Erythroblast (primary cell): ENCODE measurements at regions not wholly inside any gene's neighbourhood (a gene's known extent, or its start where the extent isn't known, plus 50 kb on each side); places are given as distances from the start of the nearest gene placed in this dataset.

Source experiments
- DNase-seq, 2 experiments: peaks; one replicate each; lab custom pipeline; 2025; lab: John Stamatoyannopoulos, UW
- GATA1 ChIP-seq: IDR thresholded peaks from 2 replicates; pipeline ENCODE4 v1.6.1; 2011; ENCODE audit warnings: low read depth, mild to moderate bottlenecking, control low read depth, low read length, moderate library complexity
- POLR2A ChIP-seq: IDR thresholded peaks from 2 replicates; pipeline ENCODE4 v1.6.1; 2011; ENCODE audit warnings: mild to moderate bottlenecking, low read length

DNA sequence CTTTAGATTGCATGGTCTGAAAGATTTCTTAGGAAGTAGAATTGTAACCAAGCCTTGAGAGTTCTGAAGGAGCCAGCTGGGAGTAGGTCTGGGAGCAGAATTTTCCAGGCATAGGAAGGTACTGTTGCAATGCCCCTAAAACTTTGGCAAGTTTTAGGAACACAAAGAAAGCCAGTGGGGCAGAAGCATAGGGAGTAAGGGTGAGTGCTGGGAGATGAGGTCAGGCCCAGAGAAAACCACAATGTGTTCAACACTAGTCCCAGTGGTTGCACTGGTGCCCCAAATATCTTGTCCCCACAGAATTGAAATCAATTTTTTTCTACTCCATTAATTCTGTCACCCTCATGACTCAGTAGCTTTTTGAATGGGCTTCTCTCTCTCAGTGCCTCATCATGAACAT lies 120.7 kb upstream of the GALNT15 start:
- no peak for DNase-seq
- no peak for TF ChIP-seq POLR2A
- no peak for TF ChIP-seq GATA1

DNA sequence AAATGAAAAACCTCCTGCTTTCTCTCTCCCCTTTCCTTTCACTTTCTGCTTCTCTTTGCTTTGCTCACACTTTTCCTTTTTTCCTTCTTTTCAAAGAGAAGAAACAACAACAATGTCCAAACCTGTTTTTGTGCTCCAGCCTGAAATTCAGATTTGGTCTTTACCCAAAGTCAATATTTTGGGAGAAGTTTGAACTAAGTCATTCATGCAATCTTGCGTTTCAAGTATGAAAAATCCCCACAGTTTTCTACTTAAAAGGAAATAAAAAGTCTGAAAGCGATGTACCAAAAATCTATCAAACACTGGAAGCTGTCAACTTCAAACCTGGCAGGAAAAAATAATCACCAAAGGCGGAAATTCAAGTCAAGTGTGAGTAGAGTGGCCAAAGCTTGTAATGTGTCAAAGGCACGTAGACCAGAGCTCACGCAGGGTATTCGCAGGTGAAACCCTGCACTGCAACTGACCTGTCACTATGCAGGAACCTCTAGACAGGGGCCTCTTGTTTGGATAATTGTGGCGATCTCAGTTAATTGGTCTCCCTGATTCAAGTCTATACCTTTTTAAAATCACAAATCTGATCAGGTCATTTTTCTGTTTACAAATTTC lies 118.8 kb upstream of the GALNT15 start:
- DNase-seq: no peak
- TF ChIP-seq POLR2A: no peak
- TF ChIP-seq GATA1: no peak

DNA sequence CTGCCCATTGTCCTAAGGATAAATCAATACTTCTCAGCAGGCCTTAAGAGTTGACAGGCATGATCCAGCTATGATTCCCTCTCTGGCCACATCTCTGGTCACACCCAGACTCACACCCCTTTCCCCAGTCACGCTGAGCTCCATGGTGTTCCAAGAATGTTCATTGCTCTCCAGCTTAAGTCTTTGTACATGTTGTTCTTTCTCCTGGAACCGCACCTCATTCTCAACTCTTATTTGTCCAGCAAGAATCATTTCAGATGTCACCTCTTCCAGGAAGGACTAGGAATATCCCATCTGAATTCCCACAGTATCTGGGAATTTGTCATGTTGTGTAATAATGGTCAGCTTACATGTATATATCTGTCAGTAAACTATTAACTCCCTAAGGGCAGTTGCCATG lies 118.3 kb upstream of the GALNT15 start:
- TF ChIP-seq POLR2A: no peak
- no peak for TF ChIP-seq GATA1
- no peak for DNase-seq

DNA sequence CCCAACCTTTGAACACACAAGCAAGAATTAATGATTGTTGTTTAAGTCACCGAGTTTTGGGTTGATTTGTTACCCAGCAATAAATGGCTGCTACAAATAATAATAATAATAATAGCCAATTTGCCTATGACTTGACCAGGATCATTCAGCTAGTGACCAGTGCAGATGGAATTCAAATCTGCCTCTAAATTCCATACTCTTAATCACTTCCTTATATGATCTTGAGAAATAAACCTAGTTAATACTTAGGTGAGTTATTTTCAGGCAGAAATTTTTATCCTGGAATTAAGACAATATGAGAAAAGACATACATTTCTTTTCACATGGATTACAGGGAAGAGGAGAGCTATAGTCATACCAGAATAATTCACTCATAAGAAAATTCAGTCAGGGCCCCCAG lies 116.0 kb upstream of the GALNT15 start:
- TF ChIP-seq GATA1: no peak
- TF ChIP-seq POLR2A: no peak
- no peak for DNase-seq

DNA sequence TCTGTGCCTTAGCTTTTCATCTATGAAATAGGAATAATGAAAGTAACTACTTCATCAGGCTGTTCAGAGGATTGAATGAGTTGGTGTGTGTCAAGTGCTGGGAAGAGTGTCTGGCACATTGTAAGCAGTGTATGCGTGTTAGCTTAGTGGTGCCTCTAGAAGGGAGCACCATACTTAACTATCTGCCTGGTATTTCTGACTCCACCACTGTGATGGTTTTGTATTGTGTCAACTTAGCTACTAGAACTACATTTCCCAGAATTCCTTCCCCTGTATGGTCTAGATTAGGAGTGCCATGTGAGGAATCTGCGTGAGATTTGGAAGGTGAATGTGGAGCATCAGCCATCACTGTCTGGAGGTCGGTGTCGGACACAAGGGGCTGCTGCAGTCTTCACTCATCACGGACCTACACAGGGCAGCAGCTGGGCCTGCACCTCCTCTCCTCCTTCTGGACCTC lies 115.4 kb upstream of the GALNT15 start:
- DNase-seq: no peak

DNA sequence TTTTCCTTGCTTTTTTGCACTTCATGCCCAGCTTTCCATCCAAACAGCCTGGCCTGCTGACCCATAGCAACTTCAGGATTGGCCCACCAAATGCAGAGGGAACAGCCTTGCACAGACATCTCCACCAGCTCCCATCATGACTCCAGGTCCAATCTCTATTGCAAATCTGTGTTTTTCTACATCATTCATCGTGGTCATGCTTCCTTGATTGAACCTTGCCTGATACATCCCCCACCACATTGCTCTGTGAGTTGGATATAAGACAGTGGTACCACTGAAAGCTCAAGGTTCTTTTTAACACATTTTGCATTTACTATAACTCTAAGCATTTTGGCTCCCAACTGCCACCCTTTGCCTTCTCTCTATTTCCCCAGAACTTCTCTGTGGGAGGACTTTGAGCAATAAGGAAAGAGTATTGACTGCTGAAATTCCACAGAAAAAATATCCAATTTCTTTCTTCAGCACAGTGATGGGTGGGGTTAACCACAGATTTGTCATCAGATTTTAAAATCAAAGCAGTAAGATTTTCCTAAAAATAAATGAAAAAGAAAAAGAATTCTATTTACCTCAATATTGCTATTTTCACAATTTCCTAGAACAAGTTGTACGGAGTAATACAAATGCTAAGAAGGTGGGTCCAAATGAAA lies 114.6 kb upstream of the GALNT15 start:
- TF ChIP-seq GATA1 (no peak), POLR2A (no peak)

More for the DNA sequence above, 115.4 kb upstream of the GALNT15 start:
- no peak for TF ChIP-seq POLR2A
- TF ChIP-seq GATA1: no peak

DNA sequence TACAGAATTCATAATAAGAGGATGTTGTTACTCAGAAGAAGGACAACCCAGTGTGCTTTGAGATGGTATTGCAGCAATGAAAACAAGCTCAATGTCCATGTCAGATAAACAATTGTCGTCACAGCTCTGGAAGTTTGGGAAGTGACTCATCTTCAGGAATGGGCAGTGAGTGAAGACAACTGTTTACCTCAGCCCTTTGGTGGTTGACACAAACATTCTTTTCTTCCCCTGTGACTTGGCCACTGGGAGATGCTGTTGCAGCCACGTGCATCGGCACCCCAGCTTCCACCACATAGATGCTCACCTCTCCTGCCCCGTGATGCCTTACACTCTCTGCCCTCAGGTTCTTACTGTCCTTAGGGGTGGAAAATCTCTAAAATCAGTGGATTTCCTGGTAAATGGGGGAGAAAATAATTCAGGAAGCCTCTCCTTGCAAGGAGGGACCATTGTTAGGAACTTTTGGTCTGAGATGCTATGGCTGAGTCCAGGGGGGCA lies 114.1 kb upstream of the GALNT15 start:
- no peak for TF ChIP-seq GATA1
- no peak for TF ChIP-seq POLR2A

More for the DNA sequence above, 114.6 kb upstream of the GALNT15 start:
- no peak for DNase-seq

DNA sequence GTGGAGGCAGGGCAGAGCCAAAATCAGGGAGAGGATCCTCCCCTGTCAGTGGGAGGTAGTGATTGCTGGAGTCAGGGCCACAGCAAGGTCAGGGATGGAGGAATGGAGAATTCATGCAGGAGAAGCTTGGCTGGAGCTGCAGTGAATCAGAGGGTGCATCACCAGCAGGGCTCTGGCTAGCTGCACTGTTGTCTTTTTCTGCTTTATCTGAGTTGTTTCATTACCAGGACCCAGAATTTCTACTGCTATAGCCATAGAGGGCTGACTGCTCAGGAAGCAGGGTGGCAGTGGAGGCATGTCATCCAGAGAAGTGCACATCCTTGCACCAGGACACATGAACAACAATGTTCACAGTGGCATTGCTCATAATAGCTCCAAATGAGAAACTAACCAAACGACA lies 113.5 kb upstream of the GALNT15 start:
- TF ChIP-seq POLR2A (no peak), GATA1 (no peak)
- no peak for DNase-seq

More for the DNA sequence above, 114.1 kb upstream of the GALNT15 start:
- no peak for DNase-seq

DNA sequence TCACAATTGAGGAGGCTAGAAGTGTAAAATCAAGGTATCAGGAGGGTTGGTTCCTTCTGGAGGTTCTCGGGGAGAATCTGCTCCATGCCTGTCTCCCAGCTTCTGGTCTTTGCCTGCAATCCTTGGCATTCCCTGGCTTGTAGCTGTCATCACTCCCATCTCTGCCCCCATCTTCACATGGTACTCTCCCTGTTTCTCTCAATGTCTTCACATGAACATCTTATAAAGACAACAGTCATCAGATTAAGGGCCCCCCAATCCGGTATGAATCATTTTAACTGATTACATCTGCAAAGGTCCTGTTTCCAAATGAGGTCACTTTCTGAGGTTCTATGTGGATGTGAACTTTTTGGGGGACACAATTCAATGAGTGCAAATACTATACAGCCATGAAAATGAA lies 113.0 kb upstream of the GALNT15 start:
- TF ChIP-seq POLR2A: no peak
- no peak for TF ChIP-seq GATA1
- DNase-seq: no peak

DNA sequence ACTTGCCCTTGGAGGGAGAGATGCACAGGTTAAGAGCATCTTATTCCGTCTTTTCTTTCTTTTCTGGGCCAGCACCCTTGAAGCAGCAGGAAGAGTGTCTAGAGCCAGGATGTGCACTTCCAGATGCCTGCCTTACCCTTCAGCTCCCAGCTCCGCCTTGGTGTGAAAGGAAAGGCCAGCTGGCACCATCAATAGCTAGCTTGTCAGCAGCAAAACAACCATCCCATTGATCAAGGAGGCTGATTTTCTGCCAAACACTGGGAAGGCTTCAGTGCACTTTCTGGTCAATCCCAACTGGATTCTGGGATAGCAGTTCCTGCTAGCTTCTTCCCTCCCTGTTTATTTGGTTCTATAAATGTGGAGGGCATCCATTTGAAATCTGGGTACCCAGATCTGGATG lies 110.9 kb upstream of the GALNT15 start:
- DNase-seq: no peak
- TF ChIP-seq GATA1 (no peak), POLR2A (no peak)

DNA sequence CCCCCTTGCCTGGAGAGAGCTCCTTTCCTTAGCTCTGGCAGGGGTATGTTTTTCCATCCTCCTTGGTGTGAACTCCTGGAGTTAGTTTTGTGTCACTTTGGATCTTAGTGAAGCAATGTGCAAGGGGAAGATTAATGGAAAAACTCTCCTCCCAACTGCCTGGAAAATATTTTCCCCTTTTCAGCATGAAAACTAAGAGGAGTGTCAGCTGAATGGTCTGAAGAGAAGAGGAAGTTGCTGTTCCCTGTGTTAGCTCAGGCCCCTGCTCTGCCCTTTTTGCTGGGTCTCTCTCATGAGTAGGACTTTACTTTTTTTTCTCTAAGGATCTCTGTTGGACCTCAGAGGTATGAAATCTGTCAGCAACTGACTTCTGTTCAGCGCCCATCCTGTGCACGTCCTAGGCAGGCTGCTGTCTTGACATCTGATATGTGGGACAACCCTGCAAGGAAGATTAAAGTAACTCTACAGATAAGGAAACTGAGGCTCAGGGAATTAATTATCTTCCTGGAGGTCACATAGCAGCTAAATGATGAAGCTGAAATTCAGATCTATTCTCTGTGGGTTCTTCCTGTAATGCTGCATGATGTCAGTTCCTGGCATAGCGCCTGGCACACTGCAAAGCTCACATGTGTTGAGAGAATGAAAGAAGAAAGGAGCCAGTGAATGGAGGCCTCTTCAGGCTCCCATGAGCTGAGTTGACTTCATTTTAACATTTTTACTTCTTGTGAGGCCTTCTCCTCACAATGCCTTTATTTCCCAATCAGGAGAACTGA lies 109.7 kb upstream of the GALNT15 start:
- no peak for DNase-seq
- no peak for TF ChIP-seq GATA1
- no peak for TF ChIP-seq POLR2A

DNA sequence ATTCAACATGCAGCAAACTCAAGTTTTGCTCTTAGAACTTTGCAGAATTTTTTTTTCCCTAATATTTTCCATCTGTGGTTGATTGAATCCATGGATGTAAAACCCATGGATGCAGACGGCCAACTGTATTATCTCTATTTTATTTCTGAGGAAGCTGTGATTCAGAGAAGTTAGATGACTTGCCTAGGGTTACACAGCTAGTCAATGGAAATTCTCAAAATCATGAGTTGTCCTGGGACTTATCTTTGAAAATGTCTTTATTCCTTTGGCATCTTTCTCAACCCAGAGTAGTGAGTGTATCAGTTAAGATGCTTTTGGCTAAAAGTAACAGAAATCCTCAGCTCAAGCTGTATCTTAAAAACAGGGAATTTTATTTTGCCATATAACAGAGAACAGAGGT lies 107.9 kb upstream of the GALNT15 start:
- TF ChIP-seq POLR2A: no peak
- TF ChIP-seq GATA1: no peak
- no peak for DNase-seq

DNA sequence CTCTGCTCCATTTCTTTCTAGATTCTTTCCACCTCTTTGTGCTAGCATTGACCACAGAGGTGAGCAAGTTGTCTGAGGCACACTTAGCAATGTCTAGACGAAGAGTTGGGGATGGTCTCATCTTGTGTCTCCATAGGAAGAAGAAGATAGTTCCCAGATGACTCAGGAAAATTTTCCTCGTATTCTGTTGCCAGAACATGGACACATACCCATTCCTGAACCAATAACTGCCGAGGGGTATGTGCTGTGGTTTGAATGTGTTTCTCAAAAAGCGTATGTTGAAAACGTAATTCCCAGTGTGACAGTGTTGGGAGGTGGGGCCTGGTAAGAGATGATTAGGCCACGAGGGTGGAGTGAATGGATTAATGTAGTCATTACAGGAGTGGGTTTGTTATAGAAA lies 107.5 kb upstream of the GALNT15 start:
- TF ChIP-seq GATA1 (no peak), POLR2A (no peak)
- DNase-seq: no peak
